SK-N-SH (cell line): ENCODE measurements at regions not wholly inside any gene's neighbourhood (a gene's known extent, or its start where the extent isn't known, plus 50 kb on each side); places are given as distances from the start of the nearest gene placed in this dataset.

Experiments used
- CTCF ChIA-PET: fragments of 300-600, 350-600 bp; formaldehyde crosslinking; extraction: SDS; loops from one replicate; lab custom pipeline; 2021; lab: Yijun Ruan, JAX
- POLR2A ChIA-PET: fragments of 350-600 bp; sonication (Branson Sonifier 250); formaldehyde crosslinking; extraction: SDS; loops from one replicate; lab custom pipeline; 2020; ENCODE audit warnings: antibody characterized with exemption, inconsistent platforms; lab: Yijun Ruan, JAX
- DNase-seq: peaks from one replicate; pipeline ENCODE4 v3.0.0; 2012
- H2AFZ ChIP-seq: fragments of 200-600 bp; sonication (generic); 2 replicates; pipeline ENCODE4 v1.8.1; 2016; ENCODE audit warnings: antibody characterized with exemption, mild to moderate bottlenecking, low read depth
- H3F3A ChIP-seq: fragments of 200-600 bp; sonication (generic); replicated peaks from 2 replicates; pipeline ENCODE3; 2016; ENCODE audit warnings: antibody characterized with exemption, mild to moderate bottlenecking; ENCODE audit not compliant: insufficient read depth
- H3K27ac ChIP-seq, 2 experiments: fragments of 200-500 bp in 1 of 2; fragments of 200-600 bp in 1 of 2; sonication (Bioruptor generic) in 1 of 2; sonication (generic), shearing (Covaris generic) in 1 of 2; 2 replicates each; pipeline versions ENCODE4 v1.5.1 to v1.6.1; 2014 to 2016; ENCODE audit warnings: low read depth in 2 of 2, inconsistent platforms in 1 of 2, low read length in 1 of 2, mild to moderate bottlenecking in 1 of 2, mixed read lengths in 1 of 2
- H3K27me3 ChIP-seq: fragments of 200-600 bp; sonication (generic), shearing (Covaris generic); 2 replicates; pipeline ENCODE4 v1.6.1; 2016; ENCODE audit warnings: mixed run types; ENCODE audit not compliant: insufficient read depth
- H3K36me3 ChIP-seq, 2 experiments: fragments of 200-500 bp in 1 of 2; fragments of 200-600 bp in 1 of 2; sonication (Bioruptor generic) in 1 of 2; sonication (generic) in 1 of 2; replicated peaks in 1 of 2; 2 replicates each; pipeline versions ENCODE3 to v1.5.1; 2014 to 2016; ENCODE audit warnings: low read length in 1 of 2, mild to moderate bottlenecking in 1 of 2; ENCODE audit not compliant: insufficient read depth in 2 of 2, control insufficient read depth in 1 of 2
- H3K4me1 ChIP-seq, 2 experiments: fragments of 200-500 bp in 1 of 2; fragments of 200-600 bp in 1 of 2; sonication (Bioruptor generic) in 1 of 2; sonication (generic), shearing (Covaris generic) in 1 of 2; 2 replicates each; pipeline versions ENCODE4 v1.5.1 to v1.6.1; 2014 to 2016; ENCODE audit warnings: low read depth in 1 of 2, low read length in 1 of 2, mixed run types in 1 of 2; ENCODE audit not compliant: insufficient read depth in 2 of 2, control insufficient read depth in 1 of 2
- H3K4me2 ChIP-seq: fragments of 200-600 bp; sonication (generic), shearing (Covaris generic); 2 replicates; pipeline ENCODE4 v1.6.1; 2017; ENCODE audit warnings: mixed run types
- H3K4me3 ChIP-seq, 2 experiments: fragments of 200-500 bp in 1 of 2; fragments of 200-600 bp in 1 of 2; sonication (Bioruptor generic) in 1 of 2; sonication (generic), shearing (Covaris generic) in 1 of 2; 2 replicates each; pipeline versions ENCODE4 v1.5.1 to v1.8.1; 2014 to 2016; ENCODE audit warnings: low read depth in 2 of 2, inconsistent platforms in 1 of 2, low read length in 1 of 2, mild to moderate bottlenecking in 1 of 2, mixed read lengths in 1 of 2, moderate library complexity in 1 of 2
- H3K79me2 ChIP-seq: fragments of 200-600 bp; sonication (generic); 2 replicates; pipeline ENCODE4 v1.8.1; 2017; ENCODE audit warnings: mild to moderate bottlenecking; ENCODE audit not compliant: insufficient read depth
- H3K9ac ChIP-seq: fragments of 200-600 bp; sonication (generic); 2 replicates; pipeline ENCODE4 v1.6.1; 2017; ENCODE audit warnings: mixed run types
- H3K9me2 ChIP-seq: fragments of 200-600 bp; sonication (generic); 2 replicates; pipeline ENCODE4 v1.6.1; 2017; ENCODE audit warnings: mixed run types
- H3K9me3 ChIP-seq: fragments of 200-600 bp; sonication (generic); 2 replicates; pipeline ENCODE4 v1.6.1; 2017; ENCODE audit warnings: mixed run types, mild to moderate bottlenecking, moderate library complexity
- H4K20me1 ChIP-seq: fragments of 200-600 bp; sonication (generic); 2 replicates; pipeline ENCODE4 v1.6.1; 2017; ENCODE audit warnings: mild to moderate bottlenecking, mixed run types; ENCODE audit not compliant: insufficient read depth
- CHD2 ChIP-seq: fragments of 150-350 bp; IDR thresholded peaks from 2 replicates; pipeline ENCODE4 v1.6.1; 2018; ENCODE audit warnings: low read length; ENCODE audit not compliant: partially characterized antibody
- CTCF ChIP-seq: fragments of 200-600 bp; sonication (generic); IDR thresholded peaks from 2 replicates; pipeline ENCODE4 v1.6.1; 2017; ENCODE audit warnings: antibody characterized with exemption, mild to moderate bottlenecking, moderate library complexity
- ELF1 ChIP-seq: IDR thresholded peaks from 2 replicates; pipeline ENCODE4 v1.4.0; 2012
- EZH2phosphoT487 ChIP-seq: fragments of 200-600 bp; sonication (generic); IDR thresholded peaks from 2 replicates; pipeline ENCODE4 v1.6.1; 2017; ENCODE audit warnings: low read depth, mixed run types, mild to moderate bottlenecking, antibody characterized with exemption, moderate library complexity, borderline replicate concordance
- FOXJ3 ChIP-seq: sonication (generic); formaldehyde crosslinking; IDR thresholded peaks from 2 replicates; pipeline ENCODE4 v1.5.1; 2020; ENCODE audit warnings: mild to moderate bottlenecking, missing genetic modification reagents
- FOXM1 ChIP-seq: IDR thresholded peaks from 2 replicates; pipeline ENCODE4 v1.4.0; 2012; ENCODE audit warnings: low read depth, mild to moderate bottlenecking
- GABPA ChIP-seq: IDR thresholded peaks from 2 replicates; pipeline ENCODE4 v1.4.0; 2012; ENCODE audit warnings: low read depth, mild to moderate bottlenecking
- JUND ChIP-seq: IDR thresholded peaks from 2 replicates; pipeline ENCODE4 v1.4.0; 2012
- MAX ChIP-seq: IDR thresholded peaks from 2 replicates; pipeline ENCODE4 v1.4.0; 2012; ENCODE audit warnings: low read depth
- MEF2A ChIP-seq: IDR thresholded peaks from 2 replicates; pipeline ENCODE4 v1.4.0; 2012; ENCODE audit warnings: low read depth, borderline replicate concordance
- MXI1 ChIP-seq: IDR thresholded peaks from 2 replicates; pipeline ENCODE4 v1.6.1; 2012; ENCODE audit warnings: mild to moderate bottlenecking, low read depth, low read length, improper control_type of control experiment
- PBX3 ChIP-seq: IDR thresholded peaks from 2 replicates; pipeline ENCODE4; 2012
- POLR2AphosphoS5 ChIP-seq: IDR thresholded peaks from 2 replicates; pipeline ENCODE4 v1.6.1; 2012; ENCODE audit warnings: low read depth, low read length
- RAD21 ChIP-seq: IDR thresholded peaks from 2 replicates; pipeline ENCODE4 v1.6.1; 2012; ENCODE audit warnings: mild to moderate bottlenecking, low read length
- SIN3A ChIP-seq: IDR thresholded peaks from 2 replicates; pipeline ENCODE4 v1.6.1; 2012; ENCODE audit warnings: low read depth, mild to moderate bottlenecking, low read length, moderate library complexity, borderline replicate concordance
- TCF12 ChIP-seq: IDR thresholded peaks from 2 replicates; pipeline ENCODE4 v1.4.0; 2012
- TEAD4 ChIP-seq: IDR thresholded peaks from 2 replicates; pipeline ENCODE4 v1.4.0; 2012; ENCODE audit warnings: mild to moderate bottlenecking, borderline replicate concordance; ENCODE audit not compliant: insufficient read depth
- USF2 ChIP-seq: fragments of 150-350 bp; IDR thresholded peaks from 2 replicates; pipeline ENCODE4 v1.6.1; 2017; ENCODE audit warnings: antibody characterized with exemption, low read length, low read depth, borderline replicate concordance
- YY1 ChIP-seq: IDR thresholded peaks from 2 replicates; pipeline ENCODE4 v1.4.0; 2012; ENCODE audit warnings: low read depth, mild to moderate bottlenecking
- ZBTB33 ChIP-seq: IDR thresholded peaks from 2 replicates; pipeline ENCODE4 v1.4.0; 2012; ENCODE audit warnings: low read depth, borderline replicate concordance
- WGBS: methylation state at CpG from one replicate; pipeline ENCODE4 v1.1.6; 2017; ENCODE audit warnings: low lambda C conversion rate; 5-methylcytosine and 5-hydroxymethylcytosine counted together

GRCh38 chr13:50691176-50691680, 152.3 kb downstream of the DLEU7 start (continued):
- TF ChIP-seq ZBTB33, result no peak
- TF ChIP-seq GABPA, result no peak
- TF ChIP-seq CHD2, result no peak
- no peak for TF ChIP-seq YY1
- TF ChIP-seq FOXM1, result no peak
- no peak for TF ChIP-seq FOXJ3 (CRISPR knock-in tag)
- no peak for TF ChIP-seq MAX

- no peaks in the 10 kb centered on the region for H3K79me2 ChIP-seq
- peak overlapping the region; percentile 14; the same call in 1 of the 2 replicates for H3K4me2 ChIP-seq
- no peak overlapping the region for H3K4me3 ChIP-seq
- no peaks in the 10 kb centered on the region for H4K20me1 ChIP-seq
- H3K9me3 ChIP-seq, result no peaks in the 10 kb centered on the region
- peak overlapping the region; percentile 61 to 88 for H3K27ac ChIP-seq
- H3K36me3 ChIP-seq, result no peaks in the 10 kb centered on the region
- peaks cover 18 to 28% of the 10 kb centered on the region in 2 experiments; a peak in 3 of 4 replicates for H3K4me1 ChIP-seq
- peak overlapping the region; percentile 27; the same call in 1 of the 2 replicates for H2AFZ ChIP-seq
- ChIA-PET CTCF (interaction anchor here (0.7 to 1.2 kb wide), 3 partner anchors 34 to 221 kb away, joined by 3 read pairs; no protein-coding TSS in a partner anchor), POLR2A (interaction anchor here (1.0 kb wide), 1 partner anchor 95 kb away, joined by 3 read pairs; no protein-coding TSS in a partner anchor)
- H3F3A ChIP-seq, result peaks cover 17% of the 10 kb centered on the region
- H3K9me2 ChIP-seq, result no peaks in the 10 kb centered on the region
- 14% methylated on average over 7 of the region's 7 CpGs for WGBS
- no peak overlapping the region for H3K9ac ChIP-seq
- no peaks in the 10 kb centered on the region for H3K27me3 ChIP-seq
- DNase-seq, result peak; percentile 48
- TF ChIP-seq MAX (peak; percentile 8; the same call in 1 of the 2 replicates), USF2 (no peak), FOXJ3 (CRISPR knock-in tag) (peak; percentile 74; the same call in 1 of the 2 replicates), RAD21 (0 out of 2 replicates have a peak, but pooled peaks have one; percentile 33), CTCF (no peak), JUND (peak; percentile 68), MEF2A (no peak), PBX3 (peak; percentile 78; the same call in 1 of the 2 replicates), ZBTB33 (no peak), TEAD4 (peak; percentile 30; the same call in 1 of the 2 replicates), GABPA (no peak), TCF12 (peak; percentile 89), ELF1 (0 out of 2 replicates have a peak, but pooled peaks have one; percentile 9), MXI1 (no peak; the same call in 1 of the 2 replicates), SIN3A (no peak), POLR2AphosphoS5 (peak; percentile 44; the same call in 1 of the 2 replicates), FOXM1 (0 out of 2 replicates have a peak, but pooled peaks have one; percentile 44), EZH2phosphoT487 (no peak)
These were observed 151.7 kb downstream of the DLEU7 start for GRCh38 chr13:50691681-50692263.
